ENCODE measurements at regions not wholly inside any gene's neighbourhood (a gene's known extent, or its start where the extent isn't known, plus 50 kb on each side); places are given as distances from the start of the nearest gene placed in this dataset.

DNA sequence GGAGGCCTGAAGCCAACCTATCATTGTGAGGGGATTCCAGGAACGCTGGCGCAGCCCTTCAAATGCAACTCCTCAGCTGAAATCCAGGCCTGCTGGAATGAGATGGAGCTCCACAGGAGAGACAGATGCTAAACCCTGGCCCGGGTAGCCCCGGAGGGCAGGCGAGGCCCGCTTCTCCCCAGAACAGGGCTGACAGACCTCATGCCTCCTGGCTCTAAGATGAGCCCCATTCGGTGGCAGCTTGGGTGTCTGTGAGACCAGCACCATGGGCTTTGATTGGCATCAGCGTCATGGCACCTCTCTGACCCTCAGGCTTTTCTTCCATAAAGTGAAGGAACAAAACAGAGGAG, 382.2 kb downstream of the BCL11B start:
- no peak for DNase-seq (ENCODE audit: low read depth)

GRCh38 chr14:98890556-98891340, 381.2 kb downstream of the BCL11B start:
- no peak for DNase-seq (ENCODE audit: low read depth)

DNA sequence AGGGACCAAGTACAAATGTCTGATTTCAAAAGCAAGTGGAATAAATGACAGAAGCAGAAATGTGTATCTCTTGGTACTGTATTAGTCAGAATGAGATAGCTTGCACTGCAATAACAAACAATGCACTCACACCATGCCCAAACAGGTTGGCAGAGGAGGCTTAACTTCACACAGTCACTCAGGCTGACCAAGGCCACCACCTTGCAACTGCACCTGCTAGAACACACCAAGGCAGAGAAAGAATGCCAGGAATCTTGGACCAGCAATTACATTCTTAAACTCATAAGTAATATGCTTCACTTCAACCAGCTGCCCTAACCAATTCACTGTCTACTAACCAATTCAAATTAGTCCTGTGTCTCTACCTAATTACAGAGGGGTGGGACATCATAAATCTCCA, 378.3 kb downstream of the BCL11B start:
- DNase-seq (ENCODE audit: low read depth) = no peak

DNA sequence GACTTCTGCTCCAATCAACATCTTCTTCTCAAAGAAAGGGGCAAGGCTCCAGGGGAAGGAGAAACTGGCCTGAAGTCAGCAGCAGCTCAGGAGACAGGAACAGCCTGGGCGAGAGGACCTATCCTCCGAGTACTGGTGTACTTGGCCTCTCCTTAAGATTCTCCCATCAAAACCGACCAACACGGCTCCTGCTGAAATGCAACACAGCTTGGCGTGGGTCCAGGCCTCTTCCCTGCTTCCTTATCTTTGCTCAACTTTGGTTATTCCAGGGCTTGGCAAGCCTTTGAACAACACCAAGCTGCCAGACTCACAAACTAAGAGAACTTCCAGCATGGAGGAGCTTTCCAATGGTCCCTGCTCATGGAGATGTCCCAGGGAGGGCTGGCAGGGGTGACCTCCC, 377.4 kb downstream of the BCL11B start:
- DNase-seq (ENCODE audit: low read depth) = no peak

- DNase-seq (ENCODE audit: low read depth) = no peak
Measured at GRCh38 chr14:98896449-98896848, 375.5 kb downstream of the BCL11B start.

DNA sequence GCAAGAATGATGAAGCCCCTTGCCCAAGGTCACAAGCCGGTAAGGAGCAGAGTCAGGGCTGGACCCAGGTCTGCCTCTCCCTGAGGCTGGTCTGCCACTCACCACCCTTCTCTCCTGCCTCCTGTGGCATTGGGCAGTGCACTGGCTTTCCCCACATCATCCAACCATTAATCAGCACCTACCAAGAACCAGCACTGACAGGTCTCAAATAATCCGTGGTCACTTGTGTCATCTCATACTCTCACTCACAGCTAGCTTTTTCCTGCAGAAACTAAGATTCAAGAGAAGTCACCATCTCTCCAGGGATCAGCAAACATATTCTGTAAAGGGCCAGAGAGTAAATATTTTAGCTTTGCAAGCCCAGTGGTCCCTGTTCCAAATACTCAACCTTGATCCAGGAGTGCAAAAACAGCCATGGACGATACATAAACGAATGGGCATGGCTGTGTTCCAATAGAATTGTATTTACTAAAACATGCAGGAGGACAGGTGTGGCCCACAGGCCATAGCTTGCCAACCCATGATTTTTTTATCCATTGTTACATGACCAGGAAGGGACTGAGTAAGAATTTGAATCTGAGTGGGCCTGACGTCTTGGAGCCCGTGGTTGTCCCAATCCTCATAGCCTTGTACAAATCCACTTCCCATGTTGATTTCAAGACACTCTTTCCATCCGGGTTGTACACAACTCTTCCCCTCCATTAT, 374.2 kb downstream of the BCL11B start:
- no peak for DNase-seq (ENCODE audit: low read depth)

DNA sequence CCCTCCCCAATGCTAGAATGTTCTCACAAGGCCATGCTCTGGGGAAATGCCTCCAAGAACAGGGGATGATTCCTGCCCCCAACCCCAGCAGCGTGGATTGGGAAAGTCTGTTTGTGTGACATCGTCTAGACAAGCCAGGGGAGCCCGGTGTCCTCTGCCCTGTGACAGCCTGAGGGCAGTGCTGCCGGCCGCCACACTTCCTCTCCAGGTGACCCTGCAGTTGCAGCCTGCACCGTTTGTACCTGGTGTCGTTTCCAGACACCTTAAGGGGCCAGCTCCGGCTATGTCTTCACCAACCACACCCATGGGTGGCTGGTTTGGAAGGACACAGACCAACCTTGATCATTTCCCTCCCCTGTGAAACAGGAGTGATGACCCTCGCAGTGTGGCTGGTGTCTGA, 372.6 kb downstream of the BCL11B start:
- DNase-seq (ENCODE audit: low read depth) = no peak

DNA sequence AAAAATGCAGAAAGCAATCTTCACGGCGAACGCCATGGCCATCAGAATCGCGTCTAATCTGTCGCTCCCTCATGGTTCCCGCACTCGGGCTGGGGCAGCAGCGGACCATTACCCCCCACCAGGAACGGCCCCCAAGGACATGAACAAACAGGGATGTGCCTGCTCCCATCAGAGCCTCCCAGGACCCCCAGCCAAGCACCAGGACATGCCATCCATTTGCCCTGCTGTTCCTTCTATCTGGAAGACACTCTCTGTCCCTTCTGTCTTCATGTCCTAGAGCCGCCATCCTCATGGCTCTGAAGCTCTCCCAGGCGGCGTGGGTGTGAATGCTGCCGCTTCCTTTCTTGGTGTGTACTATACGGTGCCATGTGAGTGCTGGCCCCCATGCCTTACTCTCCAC, 371.8 kb downstream of the BCL11B start:
- no peak for DNase-seq (ENCODE audit: low read depth)

- DNase-seq (ENCODE audit: low read depth) = no peak
Measured at GRCh38 chr14:98900798-98901197, 371.2 kb downstream of the BCL11B start.

DNA sequence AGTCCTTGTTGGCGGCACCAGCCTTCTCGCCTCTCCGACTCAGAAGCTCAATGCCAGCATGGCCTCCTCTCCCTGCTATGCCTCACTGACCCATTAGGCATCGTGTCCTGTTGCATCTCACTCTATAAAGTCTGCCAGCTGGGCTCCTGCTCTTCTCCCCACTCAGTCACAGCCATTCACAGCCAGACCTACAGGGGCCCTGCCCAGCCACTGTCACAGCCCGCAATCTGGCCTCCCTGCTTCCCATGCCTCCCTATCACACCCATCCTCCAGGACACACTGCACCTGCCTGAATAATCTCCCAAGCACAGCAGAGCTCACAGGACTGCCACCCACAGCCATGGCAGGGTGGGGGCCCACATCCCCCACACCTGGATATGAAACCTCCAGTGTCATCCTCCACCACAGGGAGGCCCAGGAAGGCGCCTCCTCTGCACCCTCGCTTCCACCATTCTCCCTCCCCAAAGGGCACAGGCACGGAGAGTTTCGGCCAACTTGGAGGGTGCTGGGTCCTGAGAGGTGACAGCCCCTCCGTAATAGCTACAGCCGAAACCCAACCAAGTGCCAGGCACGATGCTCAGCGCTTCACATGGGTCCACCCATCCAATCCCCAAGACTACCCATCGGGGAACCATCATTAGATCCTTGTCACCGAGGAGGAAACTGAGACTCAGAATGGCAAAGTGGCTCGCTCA, 370.3 kb downstream of the BCL11B start:
- no peak for DNase-seq (ENCODE audit: low read depth)

DNA sequence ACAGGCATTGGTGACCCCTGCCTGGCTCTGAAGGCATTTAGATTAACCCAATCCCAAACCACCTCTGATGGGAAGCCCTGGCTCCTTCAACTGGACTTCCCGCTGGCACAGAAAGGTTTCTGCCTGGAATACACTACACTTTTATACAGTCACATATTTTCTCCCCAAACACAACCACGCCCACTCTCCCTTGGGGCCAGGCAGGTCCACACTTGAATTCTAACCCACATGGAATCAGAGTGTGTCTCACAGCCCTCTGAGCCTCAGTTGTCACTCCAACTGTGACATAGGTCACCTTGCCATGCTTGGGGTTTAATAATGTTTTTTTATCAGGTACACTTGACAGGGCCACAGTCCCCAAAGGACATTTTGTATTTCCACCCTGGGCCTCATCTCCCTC, 368.6 kb downstream of the BCL11B start:
- no peak for DNase-seq (ENCODE audit: low read depth)

DNA sequence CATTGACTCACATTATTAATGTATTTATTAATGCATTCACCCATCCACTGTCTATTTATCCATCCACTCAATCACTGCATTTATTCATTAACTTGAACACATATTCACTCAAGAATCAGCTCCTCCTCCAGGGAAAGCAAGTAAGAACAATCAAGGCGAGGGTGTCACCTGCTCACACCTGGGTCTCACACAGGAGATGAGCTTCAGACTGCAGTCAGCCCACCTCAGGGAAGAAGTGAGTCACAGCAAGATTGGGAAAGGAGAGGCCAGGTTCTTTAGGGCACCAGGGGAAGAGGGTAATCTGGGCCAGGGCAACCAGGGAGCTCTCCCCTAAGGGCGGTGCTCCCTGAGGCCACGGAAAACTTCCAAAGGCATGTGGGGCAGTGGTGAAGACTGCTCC, 367.3 kb downstream of the BCL11B start:
- DNase-seq (ENCODE audit: low read depth) = no peak

- DNase-seq (ENCODE audit: low read depth) = no peak
Measured at GRCh38 chr14:98906123-98906995, 365.6 kb downstream of the BCL11B start.

DNA sequence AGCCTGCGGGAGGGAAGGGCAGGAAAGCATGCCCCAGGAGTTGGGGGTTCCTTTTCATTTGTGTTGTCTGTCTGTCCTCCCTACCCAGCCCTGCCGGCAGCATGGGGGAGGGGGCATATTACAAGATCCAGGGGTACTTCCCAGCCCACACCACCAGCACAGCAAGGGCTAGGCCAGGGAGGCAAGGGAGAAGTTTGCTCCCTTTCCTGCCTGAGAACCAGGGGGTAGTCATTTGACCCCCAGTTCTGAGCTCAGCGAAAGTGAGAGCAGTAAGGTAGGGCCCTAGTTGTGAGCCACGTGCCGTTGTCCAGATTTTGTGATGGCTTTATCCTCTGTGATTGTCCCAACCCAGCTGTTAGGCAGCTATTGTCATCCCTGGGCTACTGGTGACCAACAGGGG, 364.7 kb downstream of the BCL11B start:
- no peak for DNase-seq (ENCODE audit: low read depth)

- no peak for DNase-seq (ENCODE audit: low read depth)
Measured at GRCh38 chr14:98908050-98908449, 363.9 kb downstream of the BCL11B start.

- no peak for DNase-seq (ENCODE audit: low read depth)
Measured at GRCh38 chr14:98909251-98909944, 362.6 kb downstream of the BCL11B start.

DNA sequence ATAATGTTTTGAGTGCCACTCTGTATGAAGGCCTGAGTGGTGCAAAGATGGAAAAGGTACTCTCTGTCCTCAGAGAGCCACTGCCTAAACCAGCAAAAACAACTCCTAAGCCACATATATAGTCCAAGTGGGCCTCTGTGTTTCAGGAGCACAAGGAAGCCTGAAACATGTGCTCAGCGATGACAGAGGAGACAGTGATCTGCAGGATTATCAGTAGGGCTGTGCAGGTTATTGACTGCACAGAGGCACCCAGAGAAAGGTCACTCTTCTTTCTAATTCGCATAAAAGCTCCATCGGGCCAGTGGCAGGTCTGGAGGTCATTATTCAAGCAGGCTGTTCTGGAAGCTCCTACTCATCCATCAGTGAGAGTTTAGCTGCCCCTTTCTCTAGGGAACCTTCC, 361.9 kb downstream of the BCL11B start:
- DNase-seq (ENCODE audit: low read depth) = no peak

DNA sequence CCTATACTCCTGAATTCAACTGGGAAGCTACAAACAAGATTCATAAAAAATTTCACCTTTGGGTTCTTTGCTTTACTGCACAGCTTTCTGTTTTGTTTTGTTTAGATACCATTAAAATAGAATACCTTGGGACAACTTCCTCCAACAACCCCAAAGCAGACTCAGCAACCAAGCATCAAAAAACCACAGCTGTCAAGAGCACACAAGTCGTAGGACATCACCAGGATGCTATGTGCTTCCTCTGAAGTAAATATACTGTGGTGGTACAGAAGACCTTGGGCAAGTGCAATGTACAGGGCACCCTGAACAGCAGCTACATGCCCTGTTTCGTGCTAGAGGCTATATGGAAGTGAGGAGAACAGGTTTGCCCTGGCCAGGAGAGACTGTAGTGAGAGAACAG, 359.3 kb downstream of the BCL11B start:
- no peak for DNase-seq (ENCODE audit: low read depth)

DNA sequence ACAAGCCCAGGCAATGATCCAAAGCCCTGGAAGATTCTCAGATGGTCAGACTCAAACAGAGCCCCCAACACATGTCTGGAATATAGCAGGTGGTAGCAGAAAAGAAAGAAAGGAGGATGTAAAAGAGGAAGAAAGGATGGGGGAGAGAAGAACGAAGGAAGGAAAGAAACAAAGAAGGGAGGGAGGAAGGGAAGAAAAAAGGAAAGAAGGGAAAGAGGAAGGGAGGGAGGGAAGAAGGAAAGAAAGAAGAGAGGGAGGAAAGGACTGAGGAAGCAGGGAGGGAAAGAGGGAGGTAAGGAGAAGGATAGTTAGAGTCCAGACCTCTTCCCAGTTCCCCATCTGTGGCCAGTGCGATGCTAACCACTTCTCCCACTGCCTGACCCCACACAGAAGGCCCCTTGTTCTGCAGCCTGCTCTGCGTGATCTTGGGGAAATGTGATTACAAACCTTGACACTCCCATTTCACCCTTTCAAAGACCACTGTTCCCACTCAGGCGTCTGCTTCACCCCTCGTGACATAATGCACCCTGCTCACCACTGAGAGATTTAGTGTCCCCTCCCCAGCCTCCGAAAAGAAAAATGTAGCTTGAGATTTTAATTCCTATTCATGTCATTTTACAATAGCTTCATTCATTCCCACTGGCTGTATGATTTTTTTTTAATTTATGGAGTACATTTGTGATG, 357.9 kb downstream of the BCL11B start:
- DNase-seq (ENCODE audit: low read depth) = no peak

GRCh38 chr14:98914942-98915341, 357.1 kb downstream of the BCL11B start:
- no peak for DNase-seq (ENCODE audit: low read depth)

GRCh38 chr14:98915625-98916024, 356.4 kb downstream of the BCL11B start:
- DNase-seq (ENCODE audit: low read depth) = no peak
